Kidney (tissue), 13 donors: ENCODE measurements at regions not wholly inside any gene's neighbourhood (a gene's known extent, or its start where the extent isn't known, plus 50 kb on each side); places are given as distances from the start of the nearest gene placed in this dataset.
"Not testable (repeated sequence)": the region's sequence is repeated elsewhere in the genome, so short reads cannot be mapped to it uniquely, and the experiment has no call there.

Source experiments
- DNase-seq, 5 donors: peaks; one replicate each; pipeline ENCODE4 v3.0.0-alpha.2; 2013 to 2020
- FAIRE-seq: peaks from 2 replicates; lab custom pipeline; 2012; peaks lifted over from hg19 to GRCh38; lab: Jason Lieb, UNC
- H3K27ac ChIP-seq, 2 donors: one replicate each; pipeline ENCODE4 v1.7.0; 2013; ENCODE audit warnings: low read depth in 2 of 2, low read length in 2 of 2, inconsistent platforms in 1 of 2
- H3K27me3 ChIP-seq: one replicate; pipeline ENCODE4 v1.7.1; 2013; ENCODE audit warnings: low read length, inconsistent platforms; ENCODE audit not compliant: control insufficient read depth, insufficient read depth
- H3K36me3 ChIP-seq, 3 donors: one replicate each; pipeline versions ENCODE4 v1.7.0 to v1.7.1; 2013; ENCODE audit warnings: low read length in 3 of 3, control low read depth in 1 of 3, inconsistent platforms in 1 of 3; ENCODE audit not compliant: insufficient read depth in 3 of 3, control insufficient read depth in 2 of 3
- H3K4me1 ChIP-seq, 3 donors: one replicate each; pipeline versions ENCODE4 v1.7.0 to v1.7.1; 2013; ENCODE audit warnings: low read length in 3 of 3, inconsistent platforms in 1 of 3, low read depth in 1 of 3; ENCODE audit not compliant: control insufficient read depth in 2 of 3, insufficient read depth in 2 of 3
- H3K4me3 ChIP-seq, 3 donors: one replicate each; pipeline versions ENCODE4 v1.7.0 to v1.8.1; 2013; ENCODE audit warnings: low read length in 3 of 3, control low read depth in 1 of 3, inconsistent platforms in 1 of 3
- H3K9ac ChIP-seq, 3 donors: one replicate each; pipeline versions ENCODE4 v1.7.0 to v1.7.1; 2013; ENCODE audit warnings: low read length in 3 of 3, control low read depth in 1 of 3, inconsistent platforms in 1 of 3
- H3K9me3 ChIP-seq, 3 donors: one replicate each; pipeline versions ENCODE4 v1.7.0 to v1.7.1; 2013; ENCODE audit warnings: low read length in 3 of 3, control low read depth in 1 of 3, inconsistent platforms in 1 of 3; ENCODE audit not compliant: control insufficient read depth in 2 of 3, insufficient read depth in 1 of 3
- intact Hi-C: fragments of 100-400 bp; cut with DNase I; formaldehyde crosslinking; loops from one replicate; pipeline ENCODE4 v1.11.1; 2022
- TF ChIP-seq, protein P1 (sequence below): IDR thresholded peaks from 3 replicates; pipeline ENCODE4 v1.5.1; 2012; ENCODE audit warnings: mild to moderate bottlenecking, moderate library complexity, borderline replicate concordance; ENCODE audit not compliant: insufficient read depth; ENCODE audit errors: extremely low read depth
- donor health status: control.
- donor health status: control.
- donor health status: control.
- donor health status: control.
- donor health status: control.
- donor health status: DM: yes; HTN: yes; CAD: no.
- donor health status: Normal renal cell carcinoma (clear cell type).

GRCh38 chr11:96483374-96483955 is 93.7 kb downstream of the JRKL start:
- H3K9me3 ChIP-seq, result no peaks in the 10 kb centered on the region
- no peaks in the 10 kb centered on the region for H3K36me3 ChIP-seq
- H3K4me1 ChIP-seq, result no peaks in the 10 kb centered on the region
- no peak overlapping the region for H3K4me3 ChIP-seq
- no peak overlapping the region for H3K9ac ChIP-seq
- no peak overlapping the region for H3K27ac ChIP-seq
- DNase-seq, result peak in 2 of 5 donors; percentile 26 to 36
- no peaks in the 10 kb centered on the region for H3K27me3 ChIP-seq
- FAIRE-seq, result no peak
- intact Hi-C loops, result no loop called here
- TF ChIP-seq, protein P1, sequence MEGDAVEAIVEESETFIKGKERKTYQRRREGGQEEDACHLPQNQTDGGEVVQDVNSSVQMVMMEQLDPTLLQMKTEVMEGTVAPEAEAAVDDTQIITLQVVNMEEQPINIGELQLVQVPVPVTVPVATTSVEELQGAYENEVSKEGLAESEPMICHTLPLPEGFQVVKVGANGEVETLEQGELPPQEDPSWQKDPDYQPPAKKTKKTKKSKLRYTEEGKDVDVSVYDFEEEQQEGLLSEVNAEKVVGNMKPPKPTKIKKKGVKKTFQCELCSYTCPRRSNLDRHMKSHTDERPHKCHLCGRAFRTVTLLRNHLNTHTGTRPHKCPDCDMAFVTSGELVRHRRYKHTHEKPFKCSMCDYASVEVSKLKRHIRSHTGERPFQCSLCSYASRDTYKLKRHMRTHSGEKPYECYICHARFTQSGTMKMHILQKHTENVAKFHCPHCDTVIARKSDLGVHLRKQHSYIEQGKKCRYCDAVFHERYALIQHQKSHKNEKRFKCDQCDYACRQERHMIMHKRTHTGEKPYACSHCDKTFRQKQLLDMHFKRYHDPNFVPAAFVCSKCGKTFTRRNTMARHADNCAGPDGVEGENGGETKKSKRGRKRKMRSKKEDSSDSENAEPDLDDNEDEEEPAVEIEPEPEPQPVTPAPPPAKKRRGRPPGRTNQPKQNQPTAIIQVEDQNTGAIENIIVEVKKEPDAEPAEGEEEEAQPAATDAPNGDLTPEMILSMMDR, result no peak

DNA sequence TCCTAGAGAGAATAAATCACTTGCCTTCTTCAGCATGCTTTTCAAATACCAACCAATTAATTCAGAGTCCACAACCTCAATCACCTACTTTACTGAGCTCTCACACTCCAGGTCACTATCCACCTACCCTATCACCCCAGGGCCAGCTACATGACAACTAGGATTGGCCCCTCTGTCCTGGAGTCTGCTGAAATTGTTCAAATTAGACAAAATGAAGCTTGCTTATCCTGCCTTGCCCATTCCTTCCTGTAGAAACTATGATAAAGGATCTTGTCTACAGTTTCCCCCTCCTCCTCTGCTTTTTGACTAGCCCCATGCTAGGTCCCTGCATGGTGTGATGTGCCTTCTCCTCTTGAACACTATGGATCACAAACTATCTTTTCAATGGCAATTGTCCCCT is 94.5 kb downstream of the JRKL start:
- Histone ChIP-seq H3K36me3 (no peaks in the 10 kb centered on the region), H3K27ac (no peak overlapping the region), H3K4me1 (no peaks in the 10 kb centered on the region), H3K4me3 (no peak overlapping the region), H3K9me3 (no peaks in the 10 kb centered on the region), H3K9ac (no peak overlapping the region), H3K27me3 (no peaks in the 10 kb centered on the region)
- TF ChIP-seq, protein P1, result no peak
- FAIRE-seq (no peak), DNase-seq (no peak)
- intact Hi-C loops, result no loop called here

- TF ChIP-seq, protein P1, result no peak
- Histone ChIP-seq H3K36me3 (no peaks in the 10 kb centered on the region), H3K27ac (no peak overlapping the region), H3K9ac (no peak overlapping the region), H3K4me1 (no peaks in the 10 kb centered on the region), H3K4me3 (peak overlapping the region in 2 of 3 donors; percentile 29), H3K27me3 (no peaks in the 10 kb centered on the region), H3K9me3 (no peaks in the 10 kb centered on the region)
- intact Hi-C loops, result no loop called here
- no peak for FAIRE-seq
- peak in 4 of 5 donors; percentile 49 to 60 (median 56) for DNase-seq
Measured at GRCh38 chr11:96486890-96487611, 97.2 kb downstream of the JRKL start.

- H3K9me3 ChIP-seq, FAIRE-seq, intact Hi-C loops: not testable (repeated sequence)
Measured at GRCh38 chr11:96488911-96489310, 99.1 kb downstream of the JRKL start.

More at GRCh38 chr11:96488911-96489310, 99.1 kb downstream of the JRKL start:
- H3K9ac ChIP-seq, H3K4me3 ChIP-seq, H3K4me1 ChIP-seq, DNase-seq, H3K27me3 ChIP-seq, H3K27ac ChIP-seq, H3K36me3 ChIP-seq: not testable (repeated sequence)
